Stimulated activated CD4-positive, alpha-beta T cell treated with anti-CD3 and anti-CD28 coated beads, Interleukin-4, amount 100 ng/mL, for 48 hours (primary cell): ENCODE measurements at regions not wholly inside any gene's neighbourhood (a gene's known extent, or its start where the extent isn't known, plus 50 kb on each side); places are given as distances from the start of the nearest gene placed in this dataset.

Experiments used
- DNase-seq, 2 donors: peaks; one replicate each; pipeline ENCODE4 v3.0.0-alpha.2; 2020; ENCODE audit warnings: low read depth in 2 of 2

GRCh38 chr4:124177647-124178425 lies 534.7 kb downstream of the ANKRD50 start:
- no peak for DNase-seq

- no peak for DNase-seq
These were observed 534.0 kb downstream of the ANKRD50 start for GRCh38 chr4:124178449-124179021.

DNA sequence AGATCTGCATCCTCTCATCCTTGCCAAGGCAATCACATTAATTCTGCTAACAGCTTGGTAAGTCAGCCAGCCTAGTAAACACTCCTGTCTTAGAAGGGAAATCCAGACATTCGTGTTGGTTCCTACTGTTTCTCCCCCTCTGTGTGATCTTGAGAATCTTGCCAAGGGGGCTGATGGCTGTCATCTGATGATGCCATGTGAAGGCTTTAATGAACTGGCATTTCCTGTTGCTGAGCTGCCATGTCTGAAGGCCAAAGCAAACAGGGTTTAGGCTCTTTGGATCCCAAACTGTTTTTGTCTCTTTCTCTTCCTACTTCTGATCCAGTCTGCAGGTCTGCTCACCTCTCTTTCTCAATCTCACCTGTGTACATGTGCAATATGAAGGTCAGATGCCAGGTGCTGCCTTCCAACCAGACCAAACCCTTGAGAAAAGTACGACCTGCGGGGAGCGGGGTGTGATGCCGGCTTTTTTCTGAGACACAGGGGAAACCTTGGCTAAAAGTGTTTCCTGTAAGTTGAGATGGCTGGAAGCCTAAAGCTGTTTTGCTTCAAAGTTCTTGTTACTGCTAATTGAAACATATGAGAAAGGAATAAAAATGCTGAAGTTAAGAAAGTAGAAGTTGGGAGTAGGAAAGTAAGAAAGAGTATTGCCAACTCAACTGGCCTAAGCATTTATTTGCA lies 532.9 kb downstream of the ANKRD50 start:
- no peak for DNase-seq

- no peak for DNase-seq
These were observed 531.5 kb downstream of the ANKRD50 start for GRCh38 chr4:124181039-124181438.

- no peak for DNase-seq
These were observed 529.3 kb downstream of the ANKRD50 start for GRCh38 chr4:124183231-124183630.

DNA sequence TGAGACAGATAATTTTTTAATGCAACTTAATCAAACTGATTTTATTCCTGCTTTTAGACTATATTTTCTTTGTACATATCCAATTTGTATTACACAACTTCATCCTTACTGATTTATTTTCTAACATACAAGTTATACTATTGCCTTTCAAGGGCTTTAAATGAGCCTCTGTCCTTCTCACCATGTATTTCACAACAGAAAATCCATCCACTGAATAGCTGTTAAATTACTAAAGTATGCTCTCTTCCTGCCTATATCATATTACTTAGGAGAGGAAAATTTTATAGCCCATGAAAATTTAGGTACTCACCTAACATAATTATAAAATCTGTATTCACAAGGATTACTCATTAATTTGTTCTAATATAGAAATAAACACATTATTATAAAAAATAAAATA lies 528.6 kb downstream of the ANKRD50 start:
- no peak for DNase-seq

DNA sequence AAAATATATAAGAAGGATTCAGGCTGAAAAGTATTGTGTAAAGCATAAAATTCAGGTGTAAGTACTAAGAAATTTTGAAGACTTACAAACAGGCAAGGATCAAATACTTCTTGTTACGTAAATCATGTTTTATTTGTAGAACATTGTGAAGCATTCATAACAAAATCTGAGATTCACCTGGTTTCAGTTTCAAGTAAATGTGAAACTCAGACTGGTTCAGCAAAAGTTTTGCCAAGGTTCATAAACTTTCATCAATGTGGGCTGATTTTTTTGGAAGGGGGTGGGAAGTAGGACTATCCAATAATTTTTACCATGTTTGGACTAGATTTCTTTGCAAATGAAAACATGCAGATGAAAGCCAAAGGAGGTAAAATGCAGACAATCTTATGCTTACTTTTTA lies 527.7 kb downstream of the ANKRD50 start:
- DNase-seq, result no peak

- DNase-seq, result no peak
These were observed 523.9 kb downstream of the ANKRD50 start for GRCh38 chr4:124188595-124188994.

- no peak for DNase-seq
These were observed 523.0 kb downstream of the ANKRD50 start for GRCh38 chr4:124189545-124189944.

DNA sequence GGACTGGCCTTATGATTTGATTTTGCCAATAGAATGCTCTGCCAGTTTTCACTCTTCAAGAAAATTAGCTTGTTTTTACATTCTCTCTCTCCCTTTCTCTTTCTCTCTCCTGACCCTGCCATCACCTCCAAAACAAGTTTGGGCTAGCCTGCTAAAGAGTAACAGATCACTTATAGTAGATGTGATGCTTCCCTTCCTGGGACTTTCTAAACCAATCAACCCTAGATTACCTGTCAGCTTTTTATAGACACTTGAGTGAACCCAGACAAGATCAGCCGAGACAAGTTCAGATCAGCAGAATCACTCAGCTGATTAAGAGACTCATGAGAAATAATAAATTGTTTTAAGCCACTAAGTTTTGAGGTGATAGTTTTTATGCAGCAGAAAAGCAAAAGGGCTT lies 521.2 kb downstream of the ANKRD50 start:
- no peak for DNase-seq

DNA sequence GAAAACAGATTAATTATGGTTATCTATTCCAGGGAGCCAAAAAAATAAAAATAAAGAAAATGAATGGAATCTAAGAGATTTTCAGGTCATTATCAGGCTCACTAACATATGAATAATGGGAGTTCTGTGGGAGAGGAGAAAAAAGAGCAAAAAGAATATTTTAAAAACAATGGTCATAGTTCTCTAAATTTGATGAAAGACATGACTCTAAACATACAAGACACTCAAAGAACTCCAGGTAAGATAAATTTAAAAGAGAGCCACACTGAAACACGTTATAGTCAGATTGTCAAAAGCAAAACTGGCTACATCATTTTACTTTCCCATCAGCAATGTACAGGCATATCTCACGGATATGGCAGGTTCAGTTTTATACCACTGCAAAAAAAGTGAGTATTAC lies 520.0 kb downstream of the ANKRD50 start:
- DNase-seq, result no peak

DNA sequence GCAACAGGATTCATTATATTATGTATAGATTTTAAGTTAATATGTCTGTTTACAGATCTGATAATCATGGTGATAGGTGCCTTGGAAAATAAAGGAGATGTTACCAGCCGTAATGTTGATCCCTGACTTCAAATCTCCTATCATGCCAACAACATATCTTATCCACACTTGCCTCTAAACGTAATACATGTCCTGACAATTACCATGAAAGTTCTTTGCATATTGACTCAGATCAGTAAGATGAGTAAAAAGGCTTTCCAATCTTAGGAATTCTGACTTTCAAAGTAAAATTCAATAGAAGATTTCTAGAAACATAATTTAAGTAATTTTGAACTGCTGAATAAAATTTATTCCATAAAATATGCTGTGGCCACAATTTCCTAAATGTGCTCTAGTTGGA lies 513.3 kb downstream of the ANKRD50 start:
- no peak for DNase-seq

DNA sequence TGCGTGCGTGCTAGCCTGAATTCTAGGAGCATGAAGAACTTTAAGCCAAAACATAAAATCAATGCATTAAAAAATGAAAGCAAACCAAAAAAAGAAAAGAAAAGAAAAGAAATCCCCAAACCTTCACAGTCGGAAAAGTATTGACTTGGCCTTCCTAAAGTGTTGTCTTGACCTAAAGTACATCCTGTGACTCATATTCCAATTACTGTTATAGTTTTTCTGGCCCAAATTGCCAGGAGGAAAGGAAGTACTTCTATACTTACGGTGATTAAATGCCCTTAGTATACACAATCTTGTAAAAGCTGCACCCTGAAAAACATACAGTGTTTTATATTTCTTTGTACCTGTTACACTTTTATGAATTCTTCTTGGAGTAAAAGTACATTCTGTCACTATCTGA lies 512.8 kb downstream of the ANKRD50 start:
- DNase-seq, result no peak

GRCh38 chr4:124201636-124202035 lies 510.9 kb downstream of the ANKRD50 start:
- DNase-seq, result no peak

DNA sequence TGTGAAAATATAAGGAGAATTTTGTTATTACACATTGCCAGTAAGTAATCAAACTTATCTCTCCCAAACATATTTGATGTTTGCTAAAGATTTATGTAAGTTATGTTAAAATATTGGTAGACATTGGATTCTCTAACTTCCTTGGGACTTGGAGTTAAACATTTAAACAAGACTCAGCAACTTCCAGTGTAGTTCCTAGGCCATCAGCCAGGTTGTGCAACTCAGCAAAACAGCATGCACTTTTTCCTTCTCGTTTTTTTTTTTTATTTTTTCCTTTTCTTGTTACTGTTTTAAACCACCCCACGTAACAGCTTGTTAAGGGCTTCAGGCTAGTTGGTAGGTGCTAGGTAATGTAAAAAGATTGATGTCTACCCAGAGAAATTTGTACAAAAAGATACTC lies 510.4 kb downstream of the ANKRD50 start:
- DNase-seq, result no peak

GRCh38 chr4:124203613-124204238 lies 508.8 kb downstream of the ANKRD50 start:
- no peak for DNase-seq

- DNase-seq, result no peak
These were observed 505.5 kb downstream of the ANKRD50 start for GRCh38 chr4:124206779-124207605.

- no peak for DNase-seq
These were observed 503.3 kb downstream of the ANKRD50 start for GRCh38 chr4:124209211-124209610.

- DNase-seq, result no peak
These were observed 502.9 kb downstream of the ANKRD50 start for GRCh38 chr4:124209626-124210025.

DNA sequence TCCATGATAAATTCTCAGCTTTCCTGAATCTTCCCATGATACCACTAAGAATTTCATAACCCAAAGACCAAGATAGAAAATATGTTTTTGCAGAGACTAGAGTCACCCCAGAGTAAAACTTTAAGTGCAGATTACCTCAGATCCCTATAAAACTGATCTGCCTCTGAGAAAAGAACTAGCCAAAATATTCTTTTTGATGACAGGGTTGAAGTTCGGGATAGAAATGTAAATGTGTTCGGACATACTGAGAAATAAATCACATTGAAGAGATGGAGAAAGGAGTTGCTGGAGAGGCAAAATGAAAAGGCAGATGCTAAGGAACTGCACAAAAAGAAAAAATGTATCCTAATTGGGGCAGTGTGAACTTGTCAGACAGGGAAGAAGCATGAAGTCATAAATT lies 501.8 kb downstream of the ANKRD50 start:
- no peak for DNase-seq

DNA sequence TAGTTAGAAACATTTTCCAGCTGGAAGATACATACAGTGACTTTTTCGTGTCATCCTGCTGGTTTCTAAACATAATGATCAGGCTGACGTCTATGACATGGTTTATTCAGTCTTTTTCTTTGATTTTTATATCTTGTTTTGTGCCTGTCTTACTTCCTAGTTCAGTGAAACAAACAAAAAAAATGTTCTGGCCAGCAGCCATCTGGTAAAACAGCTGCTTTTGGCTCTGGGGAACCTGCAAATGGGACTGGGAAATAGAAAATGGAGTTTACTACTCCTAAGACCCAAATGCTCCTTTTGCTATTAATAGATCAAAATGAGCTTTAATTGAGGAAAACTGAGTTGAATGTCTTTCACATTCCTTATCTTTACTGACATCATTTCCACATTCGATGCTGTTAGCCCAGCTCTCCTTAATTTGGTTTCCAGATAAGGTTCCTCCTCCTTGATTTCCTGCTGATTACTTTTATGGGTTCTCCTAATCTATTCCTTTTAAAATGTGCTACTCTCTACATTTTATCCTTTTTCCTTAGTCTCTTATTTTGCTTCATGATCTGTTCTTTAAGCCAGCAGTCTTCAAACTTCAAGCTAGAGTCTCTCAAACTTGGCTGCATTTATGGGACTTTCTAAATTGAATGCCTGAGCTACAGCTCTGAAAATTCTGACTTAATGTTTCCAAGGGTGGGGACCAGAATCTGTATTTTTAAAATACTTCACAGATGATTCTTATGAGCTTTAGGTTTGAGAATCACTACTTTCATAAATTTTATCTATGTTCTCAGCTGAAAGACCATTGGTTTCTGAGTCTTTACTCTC lies 499.5 kb downstream of the ANKRD50 start:
- DNase-seq, result no peak
